ENCODE measurements at regions not wholly inside any gene's neighbourhood (a gene's known extent, or its start where the extent isn't known, plus 50 kb on each side); places are given as distances from the start of the nearest gene placed in this dataset.
"Not testable (repeated sequence)": the region's sequence is repeated elsewhere in the genome, so short reads cannot be mapped to it uniquely, and the experiment has no call there.

GRCh38 chr10:22467393-22467792 is 122.1 kb downstream of the SPAG6 start:
- DNase-seq (ENCODE audit: low spot score); H3K9me3 ChIP-seq; H3K27ac ChIP-seq; H3K4me3 ChIP-seq; H3K36me3 ChIP-seq; H3K4me1 ChIP-seq; H3K27me3 ChIP-seq: not testable (repeated sequence)

- H3K4me1 ChIP-seq, result no peaks in the 10 kb centered on the region
- no peak for TF ChIP-seq CTCF (IDR thresholded peaks at IDR 0.05)
- H3K36me3 ChIP-seq, result no peaks in the 10 kb centered on the region
- H3K4me3 ChIP-seq, result no peak overlapping the region
- H3K27ac ChIP-seq, result no peak overlapping the region
- DNase-seq (ENCODE audit: low spot score), result no peak
- no peaks in the 10 kb centered on the region for H3K9me3 ChIP-seq
- peaks cover 0 to 3% of the 10 kb centered on the region in 2 donors for H3K27me3 ChIP-seq
These were observed 123.4 kb downstream of the SPAG6 start for GRCh38 chr10:22468570-22469320.

- Histone ChIP-seq H3K27ac (no peak overlapping the region), H3K4me3 (no peak overlapping the region), H3K9me3 (no peaks in the 10 kb centered on the region), H3K36me3 (no peaks in the 10 kb centered on the region), H3K4me1 (peaks cover 0 to 17% of the 10 kb centered on the region in 2 donors), H3K27me3 (peaks cover 23 to 33% of the 10 kb centered on the region in 2 donors)
- TF ChIP-seq CTCF (IDR thresholded peaks at IDR 0.05), result no peak
- no peak for DNase-seq (ENCODE audit: low spot score)
These were observed 127.7 kb downstream of the SPAG6 start for GRCh38 chr10:22473044-22473443.

DNA sequence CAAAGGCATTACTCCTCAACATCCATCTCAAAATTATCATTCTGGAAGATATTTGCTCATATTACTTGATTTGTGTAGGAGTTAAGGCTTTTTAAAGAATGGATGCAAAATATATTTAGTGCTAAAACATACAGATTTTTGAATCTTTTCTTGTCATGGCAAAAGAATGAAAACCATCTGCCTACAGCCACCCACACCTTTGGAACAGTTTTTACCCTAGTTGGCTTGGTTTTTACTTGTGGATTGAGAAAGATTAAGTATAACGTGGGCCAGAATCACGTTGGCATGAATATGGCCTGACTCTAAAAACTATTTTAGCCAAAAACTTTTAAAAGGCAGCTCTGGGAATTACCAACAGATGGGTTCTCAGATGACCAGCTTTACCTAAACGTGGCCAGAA is 128.2 kb downstream of the SPAG6 start:
- no peaks in the 10 kb centered on the region for H3K9me3 ChIP-seq

DNA sequence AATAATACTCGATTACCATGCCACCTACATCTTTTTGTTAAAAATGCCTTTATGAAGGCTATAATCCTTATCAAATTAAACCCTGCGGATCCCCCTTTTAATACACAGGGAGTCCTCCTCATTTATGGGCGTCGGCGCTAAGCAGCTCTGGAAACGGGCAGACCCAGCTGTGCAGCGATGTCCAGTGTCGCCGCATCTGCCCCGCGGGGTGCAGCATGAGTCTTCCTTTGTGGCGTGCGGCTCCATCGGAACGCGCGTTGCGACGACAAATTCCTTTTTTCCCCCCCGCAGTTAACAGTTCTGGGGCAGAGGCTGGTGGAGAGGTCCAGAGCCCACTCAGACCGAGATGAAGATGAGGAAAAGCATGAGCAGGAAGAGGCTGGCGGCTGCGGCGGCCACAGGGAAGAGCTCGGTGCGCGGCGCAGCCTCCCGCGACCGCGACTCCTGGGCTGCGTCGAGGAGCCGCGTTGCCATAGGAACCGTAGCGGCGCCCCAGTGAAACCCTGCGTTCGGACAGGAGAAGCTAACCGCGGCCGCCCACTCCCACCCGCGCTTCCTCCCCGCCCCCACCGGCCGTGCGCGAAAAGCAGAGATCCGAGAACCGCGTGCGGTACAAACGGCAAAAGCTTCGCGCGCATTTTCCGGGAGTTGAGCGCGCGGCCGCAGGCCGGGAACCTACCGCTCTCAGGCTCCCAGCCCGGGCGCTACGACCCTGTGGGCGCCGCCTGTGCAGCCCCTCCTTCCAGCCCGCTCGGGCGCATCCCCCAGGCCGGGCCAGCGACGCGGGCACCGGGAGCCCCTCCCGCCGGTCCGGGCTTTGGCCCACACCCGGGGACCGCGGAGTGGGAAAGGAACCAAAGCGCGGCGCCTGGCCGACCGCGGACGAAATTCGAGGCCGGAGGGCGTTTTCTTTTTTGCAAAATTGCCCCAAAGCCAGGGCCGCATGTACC is 130.6 kb downstream of the SPAG6 start:
- TF ChIP-seq CTCF (IDR thresholded peaks at IDR 0.05), result no peak
- H3K27ac ChIP-seq, result no peak overlapping the region

More for the DNA sequence above, 128.2 kb downstream of the SPAG6 start:
- no peaks in the 10 kb centered on the region for H3K36me3 ChIP-seq
- no peak overlapping the region for H3K27ac ChIP-seq
- no peak overlapping the region for H3K4me3 ChIP-seq
- no peak for TF ChIP-seq CTCF (IDR thresholded peaks at IDR 0.05)
- H3K4me1 ChIP-seq, result peaks cover 0 to 17% of the 10 kb centered on the region in 2 donors
- H3K27me3 ChIP-seq, result peaks cover 23 to 33% of the 10 kb centered on the region in 2 donors
- no peak for DNase-seq (ENCODE audit: low spot score)

More for the DNA sequence above, 130.6 kb downstream of the SPAG6 start:
- Histone ChIP-seq H3K36me3 (no peaks in the 10 kb centered on the region), H3K9me3 (no peaks in the 10 kb centered on the region), H3K4me1 (peaks cover 0 to 17% of the 10 kb centered on the region in 2 donors), H3K27me3 (peaks cover 23 to 33% of the 10 kb centered on the region in 2 donors), H3K4me3 (peak overlapping the region; percentile 21 to 42)
- DNase-seq (ENCODE audit: low spot score), result no peak
